Tibial nerve (tissue), 4 donors: ENCODE measurements at regions not wholly inside any gene's neighbourhood (a gene's known extent, or its start where the extent isn't known, plus 50 kb on each side); places are given as distances from the start of the nearest gene placed in this dataset.

ENCODE experiments used
- CTCF ChIP-seq, 5 experiments: fragments of 200-600 bp in 3 of 5; fragments of 450-650 bp in 2 of 5; sonication (generic) in 3 of 5; IDR thresholded peaks; one replicate each; pipeline ENCODE4 v1.5.1; 2016 to 2019; ENCODE audit warnings: antibody characterized with exemption in 5 of 5, mild to moderate bottlenecking in 3 of 5, moderate library complexity in 2 of 5
- EP300 ChIP-seq, 2 donors: sonication (generic); formaldehyde crosslinking; IDR thresholded peaks; one replicate each; pipeline ENCODE4 v1.6.1; 2017; ENCODE audit warnings: antibody characterized with exemption in 2 of 2, mild to moderate bottlenecking in 1 of 2
- POLR2A ChIP-seq, 2 donors: fragments of 450-650 bp; IDR thresholded peaks; one replicate each; pipeline ENCODE4 v1.6.1; 2017; ENCODE audit warnings: antibody characterized with exemption in 2 of 2, mild to moderate bottlenecking in 2 of 2, moderate library complexity in 2 of 2

GRCh38 chr4:81642543-81642942 lies 170.8 kb upstream of the RASGEF1B start:
- no peak for TF ChIP-seq CTCF (IDR thresholded peaks at IDR 0.05)
- TF ChIP-seq POLR2A (IDR thresholded peaks at IDR 0.05), result no peak
- TF ChIP-seq EP300 (IDR thresholded peaks at IDR 0.05), result no peak
